HEK293 (cell line): ENCODE measurements at regions not wholly inside any gene's neighbourhood (a gene's known extent, or its start where the extent isn't known, plus 50 kb on each side); places are given as distances from the start of the nearest gene placed in this dataset.

ENCODE experiments used
- CTCF ChIA-PET: fragments of 350-600 bp; formaldehyde crosslinking; extraction: SDS; loops from one replicate; lab custom pipeline; 2021; ENCODE audit warnings: antibody characterized with exemption; lab: Yijun Ruan, JAX
- POLR2A ChIA-PET: fragments of 300-600 bp; formaldehyde crosslinking; extraction: SDS; loops from one replicate; lab custom pipeline; 2020; ENCODE audit warnings: antibody characterized with exemption, inconsistent platforms; lab: Yijun Ruan, JAX
- H3K27ac ChIP-seq: fragments of 200-500 bp; sonication (Bioruptor generic); 2 replicates; pipeline ENCODE4 v1.5.1; 2014; ENCODE audit warnings: low read depth, low read length, control low read depth, inconsistent platforms; ENCODE audit errors: extremely low read depth
- H3K36me3 ChIP-seq, 2 experiments: fragments of 200-500 bp in 1 of 2; sonication (Bioruptor generic) in 1 of 2; 1 replicate in 1 of 2; 2 replicates in 1 of 2; pipeline ENCODE4 v1.5.1; 2014 to 2017; ENCODE audit warnings: inconsistent platforms in 2 of 2, low read length in 2 of 2; ENCODE audit not compliant: control insufficient read depth in 2 of 2, insufficient read depth in 1 of 2
- H3K4me1 ChIP-seq: fragments of 200-500 bp; sonication (Bioruptor generic); 2 replicates; pipeline ENCODE4 v1.5.1; 2014; ENCODE audit warnings: mild to moderate bottlenecking, low read length, inconsistent platforms; ENCODE audit not compliant: control insufficient read depth, insufficient read depth
- H3K4me3 ChIP-seq: 2 replicates; pipeline ENCODE4 v1.5.1; 2011; ENCODE audit warnings: low read depth, mild to moderate bottlenecking, control low read depth, low read length, moderate library complexity
- H3K9me3 ChIP-seq: fragments of 200-500 bp; sonication (Bioruptor generic); 2 replicates; pipeline ENCODE4 v1.5.1; 2014; ENCODE audit warnings: low read depth, low read length, inconsistent platforms; ENCODE audit not compliant: control insufficient read depth, insufficient read depth
- OSR2 ChIP-seq: fragments of 450-650 bp; formaldehyde crosslinking; IDR thresholded peaks from 2 replicates; pipeline ENCODE4 v1.5.1; 2016; ENCODE audit warnings: missing biosample characterization, missing genetic modification characterization
- PRDM4 ChIP-seq: fragments of 450-650 bp; formaldehyde crosslinking; IDR thresholded peaks from 2 replicates; pipeline ENCODE4 v1.5.1; 2017; ENCODE audit warnings: missing biosample characterization, missing genetic modification characterization
- PRDM6 ChIP-seq: fragments of 450-650 bp; formaldehyde crosslinking; IDR thresholded peaks from 2 replicates; pipeline ENCODE4 v1.5.1; 2017; ENCODE audit warnings: missing biosample characterization, missing genetic modification characterization
- REST ChIP-seq: fragments of 450-650 bp; formaldehyde crosslinking; IDR thresholded peaks from 2 replicates; pipeline ENCODE4 v1.5.1; 2016; ENCODE audit warnings: missing biosample characterization, missing genetic modification characterization
- SALL2 ChIP-seq: fragments of 450-650 bp; formaldehyde crosslinking; IDR thresholded peaks from 2 replicates; pipeline ENCODE4 v1.5.0; 2017; ENCODE audit warnings: missing biosample characterization, mild to moderate bottlenecking, missing genetic modification characterization, borderline replicate concordance
- WT1 ChIP-seq: fragments of 450-650 bp; formaldehyde crosslinking; IDR thresholded peaks from 2 replicates; pipeline ENCODE4 v1.5.1; 2016; ENCODE audit warnings: missing biosample characterization, missing genetic modification characterization
- ZBTB1 ChIP-seq: fragments of 450-650 bp; formaldehyde crosslinking; IDR thresholded peaks from 2 replicates; pipeline ENCODE4 v1.5.1; 2016; ENCODE audit warnings: missing biosample characterization, missing genetic modification characterization
- ZBTB10 ChIP-seq: fragments of 450-650 bp; formaldehyde crosslinking; IDR thresholded peaks from 2 replicates; pipeline ENCODE4 v1.5.1; 2016; ENCODE audit warnings: missing biosample characterization, missing genetic modification characterization
- ZFP41 ChIP-seq: fragments of 450-650 bp; formaldehyde crosslinking; IDR thresholded peaks from 2 replicates; pipeline ENCODE4 v1.5.1; 2016; ENCODE audit warnings: missing biosample characterization, missing genetic modification characterization, borderline replicate concordance
- ZNF148 ChIP-seq: fragments of 450-650 bp; formaldehyde crosslinking; IDR thresholded peaks from 2 replicates; pipeline ENCODE4 v1.5.0; 2017; ENCODE audit warnings: missing biosample characterization, missing genetic modification characterization, borderline replicate concordance
- ZNF169 ChIP-seq: fragments of 450-650 bp; formaldehyde crosslinking; IDR thresholded peaks from 2 replicates; pipeline ENCODE4 v1.5.1; 2016; ENCODE audit warnings: missing biosample characterization, missing genetic modification characterization
- ZNF175 ChIP-seq: fragments of 450-650 bp; formaldehyde crosslinking; IDR thresholded peaks from 2 replicates; pipeline ENCODE4 v1.5.1; 2016; ENCODE audit warnings: missing biosample characterization, missing genetic modification characterization
- ZNF350 ChIP-seq: fragments of 450-650 bp; formaldehyde crosslinking; IDR thresholded peaks from 2 replicates; pipeline ENCODE4 v1.5.0; 2017; ENCODE audit warnings: missing biosample characterization, mild to moderate bottlenecking, missing genetic modification characterization
- ZNF404 ChIP-seq: fragments of 450-650 bp; formaldehyde crosslinking; IDR thresholded peaks from 2 replicates; pipeline ENCODE4 v1.5.1; 2017; ENCODE audit warnings: missing biosample characterization, missing genetic modification characterization
- ZNF449 ChIP-seq: fragments of 450-650 bp; formaldehyde crosslinking; IDR thresholded peaks from 2 replicates; pipeline ENCODE4 v1.5.1; 2017; ENCODE audit warnings: missing biosample characterization, mild to moderate bottlenecking, missing genetic modification characterization, moderate library complexity
- ZNF626 ChIP-seq: fragments of 450-650 bp; sonication (Bioruptor Pico); formaldehyde crosslinking; IDR thresholded peaks from 2 replicates; pipeline ENCODE4 v1.5.1; 2018; ENCODE audit warnings: missing biosample characterization, missing genetic modification characterization, inconsistent platforms
- ZNF664 ChIP-seq: fragments of 450-650 bp; formaldehyde crosslinking; IDR thresholded peaks from 2 replicates; pipeline ENCODE4 v1.5.1; 2016; ENCODE audit warnings: missing biosample characterization, missing genetic modification characterization
- ZNF791 ChIP-seq: fragments of 450-650 bp; formaldehyde crosslinking; IDR thresholded peaks from 2 replicates; pipeline ENCODE4 v1.5.1; 2016; ENCODE audit warnings: missing biosample characterization, missing genetic modification characterization
- ZSCAN30 ChIP-seq: fragments of 450-650 bp; IDR thresholded peaks from 2 replicates; pipeline ENCODE4 v1.5.1; 2018; ENCODE audit warnings: missing biosample characterization, mild to moderate bottlenecking, missing genetic modification characterization, moderate library complexity
- ZXDB ChIP-seq: fragments of 450-650 bp; formaldehyde crosslinking; IDR thresholded peaks from 2 replicates; pipeline ENCODE4 v1.5.1; 2016; ENCODE audit warnings: missing biosample characterization, missing genetic modification characterization

GRCh38 chr4:123342498-123342897 lies 54.1 kb upstream of the SPRY1 start (continued):
- TF ChIP-seq ZNF148 (tag by site-specific recombination) (no peak), ZFP41 (tag by site-specific recombination) (no peak), ZXDB (no peak), ZNF791 (no peak), ZNF350 (tag by site-specific recombination) (no peak), WT1 (tag by site-specific recombination) (no peak), ZNF449 (tag by site-specific recombination) (no peak)

- TF ChIP-seq ZNF175 (tag by site-specific recombination) (no peak), ZNF404 (no peak), ZNF664 (tag by site-specific recombination) (no peak), REST (tag by site-specific recombination) (no peak), ZNF169 (tag by site-specific recombination) (no peak), ZBTB1 (tag by site-specific recombination) (no peak), ZFP41 (tag by site-specific recombination) (no peak), ZSCAN30 (tag by site-specific recombination) (no peak), ZBTB10 (tag by site-specific recombination) (no peak), ZNF626 (no peak), SALL2 (tag by site-specific recombination) (no peak), PRDM4 (no peak), PRDM6 (tag by site-specific recombination) (no peak), OSR2 (tag by site-specific recombination) (no peak)
- Histone ChIP-seq H3K9me3 (no peaks in the 10 kb centered on the region), H3K4me3 (no peak overlapping the region), H3K4me1 (no peaks in the 10 kb centered on the region), H3K27ac (no peak overlapping the region), H3K36me3 (no peaks in the 10 kb centered on the region)
- ChIA-PET CTCF (no interaction called here), POLR2A (no interaction called here)
These were observed 53.1 kb upstream of the SPRY1 start for GRCh38 chr4:123343400-123344041.
